B cell (primary cell): ENCODE measurements at regions not wholly inside any gene's neighbourhood (a gene's known extent, or its start where the extent isn't known, plus 50 kb on each side); places are given as distances from the start of the nearest gene placed in this dataset.

Experiments used
- CTCF ChIP-seq: fragments of 200-600 bp; IDR thresholded peaks from one replicate; pipeline ENCODE4 v1.8.0; 2022; ENCODE audit warnings: antibody characterized with exemption, mild to moderate bottlenecking
- EZH2 ChIP-seq: IDR thresholded peaks from 2 replicates; pipeline ENCODE4 v1.6.1; 2012; ENCODE audit warnings: borderline replicate concordance, low read depth, mild to moderate bottlenecking, moderate library complexity, low read length; ENCODE audit not compliant: insufficient read depth, poor library complexity, severe bottlenecking

- TF ChIP-seq EZH2 (no peak), CTCF (no peak)
These were observed 221.8 kb upstream of the ESRRG start for GRCh38 chr1:216944864-216945510.
